Liver (tissue), 8 donors: ENCODE measurements at regions not wholly inside any gene's neighbourhood (a gene's known extent, or its start where the extent isn't known, plus 50 kb on each side); places are given as distances from the start of the nearest gene placed in this dataset.

Source experiments
- DNase-seq: peaks from one replicate; pipeline ENCODE4 v3.0.0-alpha.2; 2017; ENCODE audit warnings: low spot score
- H3K27ac ChIP-seq, 2 donors: one replicate each; pipeline ENCODE4 v1.7.0; 2013; ENCODE audit warnings: inconsistent platforms in 2 of 2, low read length in 2 of 2, control low read depth in 1 of 2, low read depth in 1 of 2, mild to moderate bottlenecking in 1 of 2
- H3K27me3 ChIP-seq, 4 donors: one replicate each; pipeline versions ENCODE4 v1.6.1 to v1.7.0; 2013; ENCODE audit warnings: low read length in 3 of 4, inconsistent platforms in 1 of 4, mild to moderate bottlenecking in 1 of 4, moderate library complexity in 1 of 4; ENCODE audit not compliant: control insufficient read depth in 4 of 4, insufficient read depth in 4 of 4
- H3K36me3 ChIP-seq, 4 donors: one replicate each; pipeline versions ENCODE4 v1.6.1 to v1.7.0; 2013; ENCODE audit warnings: low read length in 3 of 4, mild to moderate bottlenecking in 3 of 4, low read depth in 1 of 4, moderate library complexity in 1 of 4; ENCODE audit not compliant: control insufficient read depth in 4 of 4, insufficient read depth in 3 of 4
- H3K4me1 ChIP-seq, 4 donors: one replicate each; pipeline versions ENCODE4 v1.6.1 to v1.7.0; 2013; ENCODE audit warnings: low read length in 3 of 4, mild to moderate bottlenecking in 3 of 4, moderate library complexity in 1 of 4; ENCODE audit not compliant: control insufficient read depth in 4 of 4, insufficient read depth in 4 of 4
- H3K4me3 ChIP-seq, 3 donors: one replicate each; pipeline versions ENCODE4 v1.6.1 to v1.7.0; 2013; ENCODE audit warnings: low read length in 3 of 3, control low read depth in 1 of 3, low read depth in 1 of 3, mild to moderate bottlenecking in 1 of 3
- H3K9ac ChIP-seq, 2 donors: one replicate each; pipeline ENCODE4 v1.7.0; 2013; ENCODE audit warnings: low read length in 2 of 2, mild to moderate bottlenecking in 2 of 2, moderate library complexity in 2 of 2, control low read depth in 1 of 2, low read depth in 1 of 2
- H3K9me3 ChIP-seq, 4 donors: one replicate each; pipeline versions ENCODE4 v1.6.1 to v1.7.0; 2013; ENCODE audit warnings: low read length in 3 of 4; ENCODE audit not compliant: control insufficient read depth in 4 of 4
- FOXA1 ChIP-seq: IDR thresholded peaks from 2 replicates; pipeline ENCODE4 v1.6.1; 2016; ENCODE audit warnings: antibody characterized with exemption
- FOXA2 ChIP-seq: IDR thresholded peaks from 2 replicates; pipeline ENCODE4 v1.6.1; 2016; ENCODE audit warnings: antibody characterized with exemption
- GABPA ChIP-seq, 2 donors: IDR thresholded peaks in 1 of 2; conservative IDR thresholded peaks in 1 of 2; 2 replicates each; pipeline ENCODE4 v1.6.1; 2016; ENCODE audit warnings: antibody characterized with exemption in 2 of 2, mild to moderate bottlenecking in 1 of 2, moderate library complexity in 1 of 2
- HNF4A ChIP-seq, 2 donors: conservative IDR thresholded peaks; 2 replicates each; pipeline ENCODE4 v1.6.1; 2016; ENCODE audit warnings: antibody characterized with exemption in 2 of 2, mild to moderate bottlenecking in 2 of 2
- HNF4G ChIP-seq: IDR thresholded peaks from 2 replicates; pipeline ENCODE4 v1.6.1; 2016; ENCODE audit warnings: antibody characterized with exemption
- NR2F2 ChIP-seq: IDR thresholded peaks from 2 replicates; pipeline ENCODE4 v1.6.1; 2016; ENCODE audit warnings: antibody characterized with exemption
- RAD21 ChIP-seq, 2 donors: IDR thresholded peaks; 2 replicates each; pipeline ENCODE4 v1.6.1; 2016; ENCODE audit warnings: antibody characterized with exemption in 2 of 2, mild to moderate bottlenecking in 2 of 2
- RXRA ChIP-seq, 2 donors: IDR thresholded peaks; 2 replicates each; pipeline ENCODE4 v1.6.1; 2017 to 2018; ENCODE audit warnings: antibody characterized with exemption in 2 of 2, mild to moderate bottlenecking in 1 of 2
- SP1 ChIP-seq: IDR thresholded peaks from 2 replicates; pipeline ENCODE4 v1.6.1; 2018; ENCODE audit warnings: antibody characterized with exemption, mild to moderate bottlenecking
- TAF1 ChIP-seq: conservative IDR thresholded peaks from 2 replicates; pipeline ENCODE4 v1.6.1; 2016; ENCODE audit warnings: antibody characterized with exemption, mild to moderate bottlenecking
- YY1 ChIP-seq: IDR thresholded peaks from 2 replicates; pipeline ENCODE4 v1.6.1; 2016; ENCODE audit warnings: antibody characterized with exemption, mild to moderate bottlenecking
- WGBS: extraction: QIAGEN DNeasy Blood & Tissue Kit; methylation state at CpG from one replicate; pipeline ENCODE4 v1.1.7; 2013; 5-methylcytosine and 5-hydroxymethylcytosine counted together
- TF ChIP-seq, protein P1 (sequence below): IDR thresholded peaks from 2 replicates; pipeline ENCODE4 v1.6.1; 2016; ENCODE audit warnings: antibody characterized with exemption
- TF ChIP-seq, protein P2 (sequence below): fragments of 150-350 bp; IDR thresholded peaks from 2 replicates; pipeline ENCODE4 v1.5.1; 2017; ENCODE audit warnings: improper control_type of control experiment, low read depth, low read length; ENCODE audit not compliant: missing input control
- TF ChIP-seq, protein P3 (sequence below): IDR thresholded peaks from 2 replicates; pipeline ENCODE4 v1.6.1; 2016; ENCODE audit warnings: antibody characterized with exemption
- donor health status: healthy.
- donor health status: healthy.
- donor health status: healthy.
- donor health status: healthy.
- donor health status: healthy.

DNA sequence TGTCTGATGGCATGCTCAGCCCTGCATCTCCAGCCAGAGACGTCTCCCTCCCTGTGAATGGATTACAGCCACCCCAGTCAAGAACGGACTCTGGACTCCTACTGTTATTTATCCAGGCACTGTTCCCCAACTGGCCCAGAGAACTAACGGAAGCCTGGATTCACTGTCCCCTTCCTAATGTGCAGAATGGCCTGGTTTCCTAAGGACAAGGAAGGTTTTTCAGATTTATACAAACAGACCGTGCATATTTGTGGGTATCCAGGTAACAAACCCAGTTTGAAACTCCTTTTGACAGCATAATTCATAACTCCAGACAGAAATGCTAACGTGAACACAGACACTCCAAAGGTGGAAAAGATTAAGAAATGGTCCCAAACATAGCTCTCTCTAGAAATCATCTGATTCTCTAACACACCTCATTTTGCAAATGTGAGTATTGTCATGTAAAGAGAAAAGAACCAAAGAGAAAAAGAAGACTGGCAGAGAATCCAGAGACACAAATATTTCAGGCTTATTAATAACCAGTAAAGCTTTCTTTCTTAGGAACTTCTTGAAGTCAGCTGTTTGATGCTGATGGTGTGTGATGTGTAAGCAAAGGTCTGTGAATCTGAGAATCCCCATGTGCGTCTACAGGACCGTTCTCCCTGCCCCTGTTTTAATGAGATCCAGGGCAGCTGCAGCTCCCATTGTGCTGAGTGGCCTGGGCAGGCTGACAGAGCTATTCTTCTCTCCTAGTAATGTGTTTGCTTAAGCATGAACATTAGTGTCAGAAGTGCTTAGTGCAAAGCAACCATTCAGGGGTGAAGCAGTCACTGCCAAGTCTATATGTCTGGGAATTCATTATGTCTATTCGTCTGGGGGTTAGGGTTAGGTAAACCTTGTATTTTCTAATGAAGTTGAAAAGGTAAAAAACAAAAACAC lies 86.8 kb upstream of the HIF1A start:
- DNase-seq, result no peak
- 51% methylated on average over 8 of the region's 8 CpGs for WGBS

DNA sequence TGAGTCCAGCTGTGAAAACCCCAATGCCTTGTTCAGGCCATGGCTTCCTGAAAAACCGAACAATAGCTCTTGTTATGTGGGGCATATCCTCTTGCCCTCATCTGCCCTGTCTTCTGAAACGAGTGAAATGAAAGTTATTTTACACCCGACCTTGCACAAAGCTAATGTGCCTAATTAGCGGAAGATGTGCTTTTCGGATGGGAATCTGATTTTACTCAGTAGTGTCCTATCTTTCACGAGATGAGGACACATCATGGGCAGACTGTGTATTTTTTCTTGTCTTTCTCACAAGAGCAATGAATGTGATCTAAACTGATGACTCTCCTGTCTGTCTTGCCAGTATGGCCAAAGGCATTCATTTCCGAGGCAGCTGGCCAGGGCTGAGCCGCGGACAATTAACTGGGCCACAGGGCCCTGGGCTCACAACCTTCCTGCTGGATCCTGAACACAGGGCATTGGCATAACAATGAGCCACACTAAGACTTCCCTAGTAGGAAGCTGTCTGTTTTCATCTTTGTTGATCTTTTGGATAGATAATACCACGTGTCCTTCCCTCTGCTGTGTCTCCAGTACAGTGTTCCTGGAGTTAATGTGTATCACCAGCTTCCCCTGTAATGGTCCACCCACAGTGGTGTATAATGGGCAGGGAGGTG lies 86.0 kb upstream of the HIF1A start:
- Histone ChIP-seq H3K9me3 (no peaks in the 10 kb centered on the region), H3K27me3 (no peaks in the 10 kb centered on the region), H3K36me3 (no peaks in the 10 kb centered on the region), H3K4me1 (peaks cover 4 to 34% (median 11%) of the 10 kb centered on the region in 4 donors), H3K27ac (peak overlapping the region in 1 of 2 donors; percentile 26), H3K9ac (no peak overlapping the region), H3K4me3 (no peak overlapping the region)
- TF ChIP-seq, protein P1, sequence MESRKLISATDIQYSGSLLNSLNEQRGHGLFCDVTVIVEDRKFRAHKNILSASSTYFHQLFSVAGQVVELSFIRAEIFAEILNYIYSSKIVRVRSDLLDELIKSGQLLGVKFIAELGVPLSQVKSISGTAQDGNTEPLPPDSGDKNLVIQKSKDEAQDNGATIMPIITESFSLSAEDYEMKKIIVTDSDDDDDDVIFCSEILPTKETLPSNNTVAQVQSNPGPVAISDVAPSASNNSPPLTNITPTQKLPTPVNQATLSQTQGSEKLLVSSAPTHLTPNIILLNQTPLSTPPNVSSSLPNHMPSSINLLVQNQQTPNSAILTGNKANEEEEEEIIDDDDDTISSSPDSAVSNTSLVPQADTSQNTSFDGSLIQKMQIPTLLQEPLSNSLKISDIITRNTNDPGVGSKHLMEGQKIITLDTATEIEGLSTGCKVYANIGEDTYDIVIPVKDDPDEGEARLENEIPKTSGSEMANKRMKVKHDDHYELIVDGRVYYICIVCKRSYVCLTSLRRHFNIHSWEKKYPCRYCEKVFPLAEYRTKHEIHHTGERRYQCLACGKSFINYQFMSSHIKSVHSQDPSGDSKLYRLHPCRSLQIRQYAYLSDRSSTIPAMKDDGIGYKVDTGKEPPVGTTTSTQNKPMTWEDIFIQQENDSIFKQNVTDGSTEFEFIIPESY, result no peak
- TF ChIP-seq NR2F2 (no peak), HNF4G (no peak), FOXA2 (no peak), FOXA1 (no peak), HNF4A (conservative IDR thresholded peaks at IDR 0.05) (no peak), RAD21 (IDR thresholded peaks at IDR 0.05) (no peak), TAF1 (no peak), YY1 (no peak)
- TF ChIP-seq, protein P2, sequence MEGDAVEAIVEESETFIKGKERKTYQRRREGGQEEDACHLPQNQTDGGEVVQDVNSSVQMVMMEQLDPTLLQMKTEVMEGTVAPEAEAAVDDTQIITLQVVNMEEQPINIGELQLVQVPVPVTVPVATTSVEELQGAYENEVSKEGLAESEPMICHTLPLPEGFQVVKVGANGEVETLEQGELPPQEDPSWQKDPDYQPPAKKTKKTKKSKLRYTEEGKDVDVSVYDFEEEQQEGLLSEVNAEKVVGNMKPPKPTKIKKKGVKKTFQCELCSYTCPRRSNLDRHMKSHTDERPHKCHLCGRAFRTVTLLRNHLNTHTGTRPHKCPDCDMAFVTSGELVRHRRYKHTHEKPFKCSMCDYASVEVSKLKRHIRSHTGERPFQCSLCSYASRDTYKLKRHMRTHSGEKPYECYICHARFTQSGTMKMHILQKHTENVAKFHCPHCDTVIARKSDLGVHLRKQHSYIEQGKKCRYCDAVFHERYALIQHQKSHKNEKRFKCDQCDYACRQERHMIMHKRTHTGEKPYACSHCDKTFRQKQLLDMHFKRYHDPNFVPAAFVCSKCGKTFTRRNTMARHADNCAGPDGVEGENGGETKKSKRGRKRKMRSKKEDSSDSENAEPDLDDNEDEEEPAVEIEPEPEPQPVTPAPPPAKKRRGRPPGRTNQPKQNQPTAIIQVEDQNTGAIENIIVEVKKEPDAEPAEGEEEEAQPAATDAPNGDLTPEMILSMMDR, result no peak
- DNase-seq, result no peak
- 76% methylated on average over 10 of the region's 10 CpGs for WGBS

More for the DNA sequence above, 86.8 kb upstream of the HIF1A start:
- Histone ChIP-seq H3K27me3 (no peaks in the 10 kb centered on the region), H3K4me3 (no peak overlapping the region), H3K27ac (no peak overlapping the region), H3K9ac (no peak overlapping the region), H3K36me3 (no peaks in the 10 kb centered on the region), H3K9me3 (no peaks in the 10 kb centered on the region), H3K4me1 (peaks cover 4 to 39% (median 14%) of the 10 kb centered on the region in 4 donors)
- TF ChIP-seq HNF4A (conservative IDR thresholded peaks at IDR 0.05), result peak; percentile 76 to 81
- TF ChIP-seq, protein P3, sequence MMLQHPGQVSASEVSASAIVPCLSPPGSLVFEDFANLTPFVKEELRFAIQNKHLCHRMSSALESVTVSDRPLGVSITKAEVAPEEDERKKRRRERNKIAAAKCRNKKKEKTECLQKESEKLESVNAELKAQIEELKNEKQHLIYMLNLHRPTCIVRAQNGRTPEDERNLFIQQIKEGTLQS, result no peak
- peak in 1 of 2 donors; percentile 39 for TF ChIP-seq RXRA (IDR thresholded peaks at IDR 0.05)
- TF ChIP-seq HNF4G, result peak; percentile 62
- peak; percentile 4 to 30 for TF ChIP-seq RAD21 (IDR thresholded peaks at IDR 0.05)
- TF ChIP-seq GABPA (IDR thresholded peaks at IDR 0.05 in 1 of 2, conservative IDR thresholded peaks at IDR 0.05 in 1 of 2), result no peak
- TF ChIP-seq, protein P2, result no peak
- TF ChIP-seq SP1, result peak; percentile 62
